ENCODE measurements at regions not wholly inside any gene's neighbourhood (a gene's known extent, or its start where the extent isn't known, plus 50 kb on each side); places are given as distances from the start of the nearest gene placed in this dataset.

DNA sequence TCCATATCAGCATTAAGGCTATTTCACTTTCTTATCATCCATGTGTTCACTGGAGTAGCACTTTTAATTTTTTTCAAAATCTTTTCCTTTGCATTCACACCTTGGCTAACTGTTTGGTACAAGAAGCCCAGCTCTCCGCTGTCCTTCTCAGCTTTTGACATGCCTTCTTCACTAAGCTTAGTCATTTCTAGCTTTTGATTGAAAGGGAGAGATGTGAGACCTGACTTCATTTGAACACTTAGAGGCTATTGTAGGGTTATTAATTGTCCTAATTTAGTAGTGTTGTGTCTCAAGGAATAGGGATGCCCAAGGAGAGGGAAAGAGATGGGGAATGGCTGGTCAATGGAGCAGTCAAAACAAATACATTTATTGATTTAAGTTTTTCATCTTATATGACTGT is 350.0 kb downstream of the CXCL12 start:
- TF ChIP-seq CTCF (conservative IDR thresholded peaks at IDR 0.05) (no peak), ZFX (IDR thresholded peaks at IDR 0.05) (no peak)
